ENCODE measurements at regions not wholly inside any gene's neighbourhood (a gene's known extent, or its start where the extent isn't known, plus 50 kb on each side); places are given as distances from the start of the nearest gene placed in this dataset.

DNA sequence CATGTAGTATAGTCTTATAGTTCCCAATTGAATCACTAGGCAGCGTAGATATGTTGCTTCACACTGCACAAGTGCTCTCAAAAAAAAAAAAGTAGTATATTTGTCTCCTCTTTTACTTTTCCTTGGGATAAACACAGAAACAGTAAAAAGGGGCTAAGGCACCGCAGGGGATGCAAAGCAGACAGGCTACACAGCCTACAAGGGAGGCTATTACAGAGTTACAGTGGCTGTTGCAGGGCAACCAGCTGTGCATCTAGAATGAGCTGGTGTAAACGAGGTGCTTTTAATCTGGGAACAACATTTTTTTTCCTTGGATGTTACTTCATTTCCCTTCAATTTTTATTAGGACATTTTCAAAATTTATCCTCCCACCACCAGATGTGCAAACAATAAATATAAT, 1934.7 kb upstream of the CELF4 start:
- CTCF ChIA-PET = interaction anchor here (0.6 kb wide), 1 partner anchor 97 kb away, joined by 3 read pairs; no protein-coding TSS in a partner anchor
- no peak for DNase-seq (ENCODE audit: unreplicated experiment)
- Mint-ChIP-seq H3K9me3 (ENCODE audit: unreplicated experiment) (peaks cover 14% of the 10 kb centered on the region), H3K36me3 (ENCODE audit: insufficient read depth, unreplicated experiment) (no peaks in the 10 kb centered on the region), H3K27me3 (ENCODE audit: insufficient read depth, unreplicated experiment) (no peaks in the 10 kb centered on the region), H3K4me1 (ENCODE audit: insufficient read depth, unreplicated experiment) (no peaks in the 10 kb centered on the region), H3K4me3 (ENCODE audit: unreplicated experiment) (no peak overlapping the region), H3K27ac (ENCODE audit: low read depth, unreplicated experiment) (no peak overlapping the region)
- BruUV-seq (replicated peaks) = no TSS peak
- intact Hi-C loops (cut with micrococcal nuclease) = no loop called here
- POLR2A ChIA-PET = no interaction called here
- TF ChIP-seq, protein P1, sequence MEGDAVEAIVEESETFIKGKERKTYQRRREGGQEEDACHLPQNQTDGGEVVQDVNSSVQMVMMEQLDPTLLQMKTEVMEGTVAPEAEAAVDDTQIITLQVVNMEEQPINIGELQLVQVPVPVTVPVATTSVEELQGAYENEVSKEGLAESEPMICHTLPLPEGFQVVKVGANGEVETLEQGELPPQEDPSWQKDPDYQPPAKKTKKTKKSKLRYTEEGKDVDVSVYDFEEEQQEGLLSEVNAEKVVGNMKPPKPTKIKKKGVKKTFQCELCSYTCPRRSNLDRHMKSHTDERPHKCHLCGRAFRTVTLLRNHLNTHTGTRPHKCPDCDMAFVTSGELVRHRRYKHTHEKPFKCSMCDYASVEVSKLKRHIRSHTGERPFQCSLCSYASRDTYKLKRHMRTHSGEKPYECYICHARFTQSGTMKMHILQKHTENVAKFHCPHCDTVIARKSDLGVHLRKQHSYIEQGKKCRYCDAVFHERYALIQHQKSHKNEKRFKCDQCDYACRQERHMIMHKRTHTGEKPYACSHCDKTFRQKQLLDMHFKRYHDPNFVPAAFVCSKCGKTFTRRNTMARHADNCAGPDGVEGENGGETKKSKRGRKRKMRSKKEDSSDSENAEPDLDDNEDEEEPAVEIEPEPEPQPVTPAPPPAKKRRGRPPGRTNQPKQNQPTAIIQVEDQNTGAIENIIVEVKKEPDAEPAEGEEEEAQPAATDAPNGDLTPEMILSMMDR (IDR thresholded peaks at IDR 0.05; ENCODE audit: unreplicated experiment) = no peak

- H3K27ac Mint-ChIP-seq (ENCODE audit: low read depth, unreplicated experiment) = no peak overlapping the region
- BruUV-seq (replicated peaks) = no TSS peak
- H3K36me3 Mint-ChIP-seq (ENCODE audit: insufficient read depth, unreplicated experiment) = no peaks in the 10 kb centered on the region
- TF ChIP-seq, protein P1 (IDR thresholded peaks at IDR 0.05; ENCODE audit: unreplicated experiment) = no peak
- ChIA-PET CTCF (no interaction called here), POLR2A (no interaction called here)
- intact Hi-C loops (cut with micrococcal nuclease) = no loop called here
- no peak overlapping the region for H3K4me3 Mint-ChIP-seq (ENCODE audit: unreplicated experiment)
- no peaks in the 10 kb centered on the region for H3K27me3 Mint-ChIP-seq (ENCODE audit: insufficient read depth, unreplicated experiment)
- H3K4me1 Mint-ChIP-seq (ENCODE audit: insufficient read depth, unreplicated experiment) = no peaks in the 10 kb centered on the region
- no peak for DNase-seq (ENCODE audit: unreplicated experiment)
- H3K9me3 Mint-ChIP-seq (ENCODE audit: unreplicated experiment) = peaks cover 14% of the 10 kb centered on the region
Measured at GRCh38 chr18:39497821-39498220, 1932.2 kb upstream of the CELF4 start.

- no peaks in the 10 kb centered on the region for H3K4me1 Mint-ChIP-seq (ENCODE audit: insufficient read depth, unreplicated experiment)
- BruUV-seq (replicated peaks) = no TSS peak
- H3K9me3 Mint-ChIP-seq (ENCODE audit: unreplicated experiment) = peaks cover 14% of the 10 kb centered on the region
- ChIA-PET POLR2A (no interaction called here), CTCF (interaction anchor here (0.7 kb wide), 2 partner anchors 97 to 1055 kb away, joined by 3 read pairs; no protein-coding TSS in a partner anchor)
- intact Hi-C loops (cut with micrococcal nuclease) = no loop called here
- TF ChIP-seq, protein P1 (IDR thresholded peaks at IDR 0.05; ENCODE audit: unreplicated experiment) = no peak
- no peaks in the 10 kb centered on the region for H3K36me3 Mint-ChIP-seq (ENCODE audit: insufficient read depth, unreplicated experiment)
- no peak overlapping the region for H3K4me3 Mint-ChIP-seq (ENCODE audit: unreplicated experiment)
- H3K27ac Mint-ChIP-seq (ENCODE audit: low read depth, unreplicated experiment) = no peak overlapping the region
- DNase-seq (ENCODE audit: unreplicated experiment) = no peak
- no peaks in the 10 kb centered on the region for H3K27me3 Mint-ChIP-seq (ENCODE audit: insufficient read depth, unreplicated experiment)
Measured at GRCh38 chr18:39496986-39497385, 1931.4 kb upstream of the CELF4 start.

GRCh38 chr18:39494211-39494896, 1928.8 kb upstream of the CELF4 start:
- intact Hi-C loops (cut with micrococcal nuclease) = no loop called here
- no peak for DNase-seq (ENCODE audit: unreplicated experiment)
- BruUV-seq (replicated peaks) = no TSS peak
- Mint-ChIP-seq H3K4me1 (ENCODE audit: insufficient read depth, unreplicated experiment) (no peaks in the 10 kb centered on the region), H3K4me3 (ENCODE audit: unreplicated experiment) (no peak overlapping the region), H3K27ac (ENCODE audit: low read depth, unreplicated experiment) (no peak overlapping the region), H3K27me3 (ENCODE audit: insufficient read depth, unreplicated experiment) (no peaks in the 10 kb centered on the region), H3K36me3 (ENCODE audit: insufficient read depth, unreplicated experiment) (no peaks in the 10 kb centered on the region), H3K9me3 (ENCODE audit: unreplicated experiment) (peaks cover 14% of the 10 kb centered on the region)
- TF ChIP-seq, protein P1 (IDR thresholded peaks at IDR 0.05; ENCODE audit: unreplicated experiment) = no peak
- ChIA-PET CTCF (interaction anchor here (0.6 to 0.7 kb wide), 3 partner anchors 77 to 1351 kb away, joined by 3 to 4 read pairs (median 4); no protein-coding TSS in a partner anchor), POLR2A (no interaction called here)

All from MCF 10A (cell line).